Endothelial cell of umbilical vein (primary cell): ENCODE measurements at regions not wholly inside any gene's neighbourhood (a gene's known extent, or its start where the extent isn't known, plus 50 kb on each side); places are given as distances from the start of the nearest gene placed in this dataset.

Experiments used
- BruUV-seq: library from RNA; stranded (reverse); fragments of 400-500 nt; replicated peaks from 2 replicates; lab custom pipeline; 2021; lab: Mats Ljungman, UMichigan
- CTCF ChIA-PET: fragments of 300-600, 350-600 bp; sonication (Branson Sonifier 250); formaldehyde crosslinking; loops from one replicate; lab custom pipeline; 2021; ENCODE audit warnings: antibody characterized with exemption, inconsistent platforms; lab: Charles Lee
- POLR2A ChIA-PET: fragments of 300-600, 350-600 bp; sonication (Branson Sonifier 250); formaldehyde crosslinking; loops from one replicate; lab custom pipeline; 2021; ENCODE audit warnings: antibody characterized with exemption, inconsistent platforms; lab: Charles Lee
- DNase-seq: peaks from one replicate; pipeline ENCODE4 v3.0.0-alpha.2; 2011; ENCODE audit warnings: low read depth, low spot score
- FAIRE-seq: peaks from 2 replicates; lab custom pipeline; 2011; peaks lifted over from hg19 to GRCh38; lab: Jason Lieb, UNC
- H2AFZ ChIP-seq: 2 replicates; pipeline ENCODE4 v1.6.0; 2012; ENCODE audit warnings: low read depth, low read length, control low read depth, inconsistent platforms
- H3K27ac ChIP-seq: 2 replicates; pipeline ENCODE4 v1.5.1; 2011; ENCODE audit warnings: low read depth, mild to moderate bottlenecking, control low read depth, low read length, moderate library complexity; ENCODE audit not compliant: insufficient read depth
- H3K27me3 ChIP-seq, 2 experiments: 2 replicates each; pipeline versions ENCODE4 v1.6.0 to v1.6.1; 2011; ENCODE audit warnings: low read length in 2 of 2, mixed read lengths in 1 of 2; ENCODE audit not compliant: control insufficient read depth in 2 of 2, insufficient read depth in 2 of 2
- H3K36me3 ChIP-seq, 2 experiments: 2 replicates in 1 of 2; 3 replicates in 1 of 2; pipeline ENCODE4 v1.5.1; 2011; ENCODE audit warnings: low read length in 2 of 2, mild to moderate bottlenecking in 1 of 2, moderate library complexity in 1 of 2; ENCODE audit not compliant: control insufficient read depth in 2 of 2, insufficient read depth in 2 of 2; ENCODE audit errors: extremely low read depth in 1 of 2
- H3K4me1 ChIP-seq: 3 replicates; pipeline ENCODE4 v1.5.1; 2011; ENCODE audit warnings: mild to moderate bottlenecking, low read length; ENCODE audit not compliant: control insufficient read depth, insufficient read depth; ENCODE audit errors: extremely low read depth
- H3K4me2 ChIP-seq: 2 replicates; pipeline ENCODE4 v1.6.1; 2011; ENCODE audit warnings: low read length, control low read depth, mixed read lengths; ENCODE audit not compliant: insufficient read depth
- H3K4me3 ChIP-seq, 3 experiments: fragments of 200-600 bp in 1 of 3; sonication (generic), shearing (Covaris generic) in 1 of 3; replicated peaks in 1 of 3; 2 replicates each; pipeline ENCODE4 v1.5.1; 2011 to 2016; ENCODE audit warnings: control low read depth in 3 of 3, low read length in 3 of 3, mild to moderate bottlenecking in 2 of 3, inconsistent platforms in 1 of 3, low read depth in 1 of 3, moderate library complexity in 1 of 3; ENCODE audit not compliant: insufficient read depth in 1 of 3
- H3K79me2 ChIP-seq: 2 replicates; pipeline ENCODE4 v1.6.0; 2012; ENCODE audit warnings: low read length, inconsistent platforms; ENCODE audit not compliant: control insufficient read depth, insufficient read depth
- H3K9ac ChIP-seq: replicated peaks from 2 replicates; pipeline ENCODE3; 2011; ENCODE audit warnings: low read length, control low read depth; ENCODE audit not compliant: insufficient read depth; ENCODE audit errors: extremely low read depth
- H3K9me1 ChIP-seq: replicated peaks from 3 replicates; pipeline ENCODE4 v1.6.0; 2011; ENCODE audit warnings: mild to moderate bottlenecking, low read length; ENCODE audit not compliant: control insufficient read depth, insufficient read depth; ENCODE audit errors: extremely low read depth
- H3K9me3 ChIP-seq: replicated peaks from 2 replicates; pipeline ENCODE4 v1.5.1; 2012; ENCODE audit warnings: low read length, inconsistent platforms; ENCODE audit not compliant: control insufficient read depth, insufficient read depth
- H4K20me1 ChIP-seq: replicated peaks from 2 replicates; pipeline ENCODE3; 2011; ENCODE audit warnings: mild to moderate bottlenecking, low read length; ENCODE audit not compliant: control insufficient read depth, insufficient read depth; ENCODE audit errors: extremely low read depth
- EZH2 ChIP-seq: IDR thresholded peaks from 2 replicates; pipeline ENCODE4 v1.6.1; 2012; ENCODE audit warnings: borderline replicate concordance, low read depth, mild to moderate bottlenecking, moderate library complexity, low read length, inconsistent platforms; ENCODE audit not compliant: severe bottlenecking
- JUN ChIP-seq: IDR thresholded peaks from 2 replicates; pipeline ENCODE4 v1.6.1; 2011; ENCODE audit warnings: borderline replicate concordance, low read depth; ENCODE audit not compliant: insufficient read length, insufficient read depth
- POLR2A ChIP-seq: IDR thresholded peaks from 2 replicates; pipeline ENCODE4 v1.6.1; 2012; ENCODE audit warnings: low read depth, mild to moderate bottlenecking, control low read depth, low read length
- dilution Hi-C: fragments of 300-500 bp; cut with MboI; formaldehyde crosslinking; loops from one replicate; pipeline ENCODE4 v1.15.0; 2019; ENCODE audit warnings: low sequenced_read_pairs; ENCODE audit not compliant: extremely low pct_ligation_motif_present
- intact Hi-C: fragments of 100-400 bp; cut with micrococcal nuclease; formaldehyde crosslinking; loops from one replicate; pipeline ENCODE4 v1.10.0; 2022

GRCh38 chr4:189414021-189414420, 526.7 kb upstream of the FRG1 start:
- dilution Hi-C loops (no loop called here), intact Hi-C loops (no loop called here)
- ChIA-PET POLR2A (no interaction called here), CTCF (no interaction called here)
- H3K9me1 ChIP-seq: no peaks in the 10 kb centered on the region
- H3K27me3 ChIP-seq: no peaks in the 10 kb centered on the region
- no peak overlapping the region for H3K27ac ChIP-seq
- no peaks in the 10 kb centered on the region for H4K20me1 ChIP-seq
- no peak overlapping the region for H3K4me2 ChIP-seq
- BruUV-seq: no TSS peak
- no peaks in the 10 kb centered on the region for H3K4me1 ChIP-seq
- H3K4me3 ChIP-seq: no peak overlapping the region
- H3K79me2 ChIP-seq: no peaks in the 10 kb centered on the region
- no peak overlapping the region for H3K9ac ChIP-seq
- FAIRE-seq (no peak), DNase-seq (no peak)
- no peaks in the 10 kb centered on the region for H3K36me3 ChIP-seq
- no peak overlapping the region for H2AFZ ChIP-seq
- peaks cover 6% of the 10 kb centered on the region for H3K9me3 ChIP-seq
- no peak for TF ChIP-seq EZH2

DNA sequence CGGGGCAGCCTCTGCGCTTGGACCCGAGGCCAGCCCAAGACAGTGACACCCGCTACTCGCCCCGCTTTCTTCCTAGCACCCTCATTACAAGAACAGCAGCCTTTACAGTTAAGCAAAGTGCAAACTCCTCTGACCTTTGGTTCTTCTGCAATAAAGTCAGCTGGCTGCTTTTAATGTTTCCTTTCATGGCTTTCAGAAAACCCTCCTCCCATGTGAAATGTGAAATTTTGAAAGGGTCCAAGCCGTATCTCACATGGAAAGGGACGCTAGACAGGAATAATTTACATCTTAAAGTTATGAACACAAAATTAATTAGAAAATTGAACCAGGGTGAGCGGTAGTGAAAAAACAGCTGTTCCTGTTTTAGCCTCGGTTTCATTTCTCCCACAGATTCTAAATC, 520.1 kb upstream of the FRG1 start:
- H2AFZ ChIP-seq: no peak overlapping the region
- H3K4me2 ChIP-seq: no peak overlapping the region
- peaks cover 10% of the 10 kb centered on the region for H3K9me3 ChIP-seq
- H4K20me1 ChIP-seq: no peaks in the 10 kb centered on the region
- intact Hi-C loops (no loop called here), dilution Hi-C loops (no loop called here)
- no peak overlapping the region for H3K27ac ChIP-seq
- H3K36me3 ChIP-seq: no peaks in the 10 kb centered on the region
- no peaks in the 10 kb centered on the region for H3K4me1 ChIP-seq
- H3K79me2 ChIP-seq: no peaks in the 10 kb centered on the region
- CTCF ChIA-PET: no interaction called here
- no peak overlapping the region for H3K9ac ChIP-seq
- no peak overlapping the region for H3K4me3 ChIP-seq
- no TSS peak for BruUV-seq
- no peaks in the 10 kb centered on the region for H3K27me3 ChIP-seq
- FAIRE-seq (no peak), DNase-seq (no peak)
- POLR2A ChIA-PET: no interaction called here
- TF ChIP-seq JUN: no peak
- TF ChIP-seq POLR2A: no peak
- TF ChIP-seq EZH2: no peak
- H3K9me1 ChIP-seq: no peaks in the 10 kb centered on the region
